H1 (cell line): ENCODE measurements at regions not wholly inside any gene's neighbourhood (a gene's known extent, or its start where the extent isn't known, plus 50 kb on each side); places are given as distances from the start of the nearest gene placed in this dataset.

Experiments
- CTCF ChIP-seq, 3 experiments: IDR thresholded peaks; 1 replicate in 2 of 3; 2 replicates in 1 of 3; pipeline versions ENCODE4 v1.5.1 to v1.6.1; 2011; ENCODE audit warnings: low read length in 3 of 3, mild to moderate bottlenecking in 3 of 3, inconsistent platforms in 2 of 3, low read depth in 1 of 3, moderate library complexity in 1 of 3; ENCODE audit not compliant: insufficient read depth in 1 of 3; ENCODE audit errors: control extremely low read depth in 1 of 3
- EZH2 ChIP-seq: fragments of 200-600 bp; sonication (generic); IDR thresholded peaks from 2 replicates; pipeline ENCODE4 v1.7.1; 2012; ENCODE audit warnings: low read depth, mild to moderate bottlenecking, moderate library complexity, low read length, inconsistent platforms; ENCODE audit not compliant: severe bottlenecking

DNA sequence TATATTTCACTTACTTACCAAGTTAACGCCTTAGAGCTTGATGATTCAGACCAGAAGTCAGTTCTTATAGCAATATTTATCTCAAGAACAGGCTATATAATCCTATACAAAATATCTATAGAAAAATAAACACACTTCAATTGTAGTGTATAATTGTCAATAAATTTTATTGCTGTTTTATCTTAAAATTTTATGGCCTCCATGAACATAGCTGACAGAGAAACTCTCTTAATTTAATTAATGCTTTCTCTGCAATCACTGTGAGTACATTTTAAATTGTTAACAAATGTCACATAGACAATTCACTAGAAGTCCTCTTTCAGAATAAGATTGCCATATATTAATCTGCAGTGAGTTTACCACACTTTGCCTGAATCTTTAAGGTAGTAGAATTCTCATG is 178.6 kb downstream of the RFPL4B start:
- TF ChIP-seq EZH2 (no peak), CTCF (IDR thresholded peaks at IDR 0.05; ENCODE audit: control extremely low read depth in 1 of 3, insufficient read depth in 1 of 3, low read depth in 1 of 3, low read length in 3 of 3) (no peak)
